Chondrocyte (in vitro differentiated cells): ENCODE measurements at regions not wholly inside any gene's neighbourhood (a gene's known extent, or its start where the extent isn't known, plus 50 kb on each side); places are given as distances from the start of the nearest gene placed in this dataset.

ENCODE experiments used
- DNase-seq: peaks from one replicate; pipeline ENCODE4 v3.0.0; 2021; ENCODE audit warnings: mixed read lengths, low spot score
- H3K27ac Mint-ChIP-seq: one replicate; pipeline ENCODE4 v1.8.0; 2021; ENCODE audit warnings: mild to moderate bottlenecking, moderate library complexity, mixed read lengths; ENCODE audit not compliant: unreplicated experiment
- H3K27me3 Mint-ChIP-seq: 2 replicates; pipeline ENCODE4 v1.8.0; 2021; ENCODE audit warnings: low read depth, mixed read lengths
- H3K36me3 Mint-ChIP-seq: 2 replicates; pipeline ENCODE4 v1.8.0; 2021; ENCODE audit warnings: low read depth, mixed read lengths
- H3K4me1 Mint-ChIP-seq: 2 replicates; pipeline ENCODE4 v1.8.0; 2021; ENCODE audit warnings: low read depth, mild to moderate bottlenecking, mixed read lengths
- H3K4me3 Mint-ChIP-seq: one replicate; pipeline ENCODE4 v1.8.0; 2021; ENCODE audit warnings: mild to moderate bottlenecking, moderate library complexity, mixed read lengths; ENCODE audit not compliant: unreplicated experiment
- H3K9me3 Mint-ChIP-seq: 2 replicates; pipeline ENCODE4 v1.8.0; 2021; ENCODE audit warnings: low read depth, mixed read lengths
- TF ChIP-seq, protein P1 (sequence below): fragments of 200-600 bp; sonication (generic); IDR thresholded peaks from 2 replicates; pipeline ENCODE4 v1.5.0; 2021; ENCODE audit warnings: antibody characterized with exemption, mild to moderate bottlenecking, moderate library complexity

DNA sequence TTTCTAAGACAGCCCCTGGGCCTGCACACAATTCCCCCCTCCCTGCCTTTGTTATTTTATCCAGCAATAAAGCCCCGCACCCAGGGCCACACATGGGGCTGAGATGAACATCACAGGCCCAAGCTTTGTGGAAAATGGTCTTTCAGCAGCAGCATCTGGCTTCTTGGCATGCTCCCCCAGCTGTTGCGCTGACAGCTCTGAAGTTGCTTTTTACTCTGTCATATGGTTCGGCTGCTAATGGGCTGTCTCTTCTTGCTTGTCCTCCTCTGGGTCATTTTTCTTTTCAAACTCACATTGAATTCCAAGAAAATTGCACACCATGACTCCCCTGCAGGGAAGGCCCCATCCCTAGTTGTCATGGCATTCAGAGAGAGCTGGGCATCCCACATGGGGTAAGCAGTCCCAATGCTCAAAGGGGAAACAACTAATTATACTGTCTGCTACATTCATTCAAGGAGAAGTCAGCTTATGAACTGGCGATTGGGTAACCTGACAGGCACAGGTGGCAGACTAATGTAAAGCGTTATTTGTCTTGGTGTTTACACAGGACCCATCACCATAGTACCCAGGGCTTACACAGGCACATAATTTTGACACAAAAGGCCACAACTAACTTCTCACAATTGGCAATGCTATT is 74.0 kb upstream of the CDKN3 start:
- no peak for DNase-seq
- Mint-ChIP-seq H3K27me3 (no peaks in the 10 kb centered on the region), H3K36me3 (no peaks in the 10 kb centered on the region), H3K4me3 (no peak overlapping the region), H3K27ac (no peak overlapping the region), H3K4me1 (peaks cover 8% of the 10 kb centered on the region), H3K9me3 (no peaks in the 10 kb centered on the region)
- TF ChIP-seq, protein P1, sequence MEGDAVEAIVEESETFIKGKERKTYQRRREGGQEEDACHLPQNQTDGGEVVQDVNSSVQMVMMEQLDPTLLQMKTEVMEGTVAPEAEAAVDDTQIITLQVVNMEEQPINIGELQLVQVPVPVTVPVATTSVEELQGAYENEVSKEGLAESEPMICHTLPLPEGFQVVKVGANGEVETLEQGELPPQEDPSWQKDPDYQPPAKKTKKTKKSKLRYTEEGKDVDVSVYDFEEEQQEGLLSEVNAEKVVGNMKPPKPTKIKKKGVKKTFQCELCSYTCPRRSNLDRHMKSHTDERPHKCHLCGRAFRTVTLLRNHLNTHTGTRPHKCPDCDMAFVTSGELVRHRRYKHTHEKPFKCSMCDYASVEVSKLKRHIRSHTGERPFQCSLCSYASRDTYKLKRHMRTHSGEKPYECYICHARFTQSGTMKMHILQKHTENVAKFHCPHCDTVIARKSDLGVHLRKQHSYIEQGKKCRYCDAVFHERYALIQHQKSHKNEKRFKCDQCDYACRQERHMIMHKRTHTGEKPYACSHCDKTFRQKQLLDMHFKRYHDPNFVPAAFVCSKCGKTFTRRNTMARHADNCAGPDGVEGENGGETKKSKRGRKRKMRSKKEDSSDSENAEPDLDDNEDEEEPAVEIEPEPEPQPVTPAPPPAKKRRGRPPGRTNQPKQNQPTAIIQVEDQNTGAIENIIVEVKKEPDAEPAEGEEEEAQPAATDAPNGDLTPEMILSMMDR: no peak

DNA sequence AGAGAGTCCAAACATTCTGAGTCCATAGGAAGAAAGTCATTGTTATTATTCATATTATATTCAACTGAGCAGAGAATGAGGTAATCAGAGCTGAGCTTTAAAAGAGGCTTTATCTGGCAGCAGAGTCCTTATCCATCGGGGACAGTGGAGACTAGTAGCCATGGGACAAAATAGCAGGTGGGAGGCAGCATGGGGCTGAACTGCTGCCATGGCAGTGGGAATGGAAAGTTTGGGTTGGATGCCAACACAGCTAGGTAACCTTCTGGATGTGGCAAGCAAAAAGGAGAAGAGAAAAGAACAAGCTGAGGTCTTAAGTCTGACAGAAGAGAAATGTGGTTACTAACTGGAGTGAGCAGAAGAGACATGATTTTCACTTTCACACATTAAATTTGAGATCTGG is 71.0 kb upstream of the CDKN3 start:
- Mint-ChIP-seq H3K9me3 (no peaks in the 10 kb centered on the region), H3K27ac (no peak overlapping the region), H3K4me3 (no peak overlapping the region), H3K36me3 (no peaks in the 10 kb centered on the region), H3K27me3 (no peaks in the 10 kb centered on the region), H3K4me1 (peaks cover 14% of the 10 kb centered on the region)
- DNase-seq: no peak
- TF ChIP-seq, protein P1: no peak

DNA sequence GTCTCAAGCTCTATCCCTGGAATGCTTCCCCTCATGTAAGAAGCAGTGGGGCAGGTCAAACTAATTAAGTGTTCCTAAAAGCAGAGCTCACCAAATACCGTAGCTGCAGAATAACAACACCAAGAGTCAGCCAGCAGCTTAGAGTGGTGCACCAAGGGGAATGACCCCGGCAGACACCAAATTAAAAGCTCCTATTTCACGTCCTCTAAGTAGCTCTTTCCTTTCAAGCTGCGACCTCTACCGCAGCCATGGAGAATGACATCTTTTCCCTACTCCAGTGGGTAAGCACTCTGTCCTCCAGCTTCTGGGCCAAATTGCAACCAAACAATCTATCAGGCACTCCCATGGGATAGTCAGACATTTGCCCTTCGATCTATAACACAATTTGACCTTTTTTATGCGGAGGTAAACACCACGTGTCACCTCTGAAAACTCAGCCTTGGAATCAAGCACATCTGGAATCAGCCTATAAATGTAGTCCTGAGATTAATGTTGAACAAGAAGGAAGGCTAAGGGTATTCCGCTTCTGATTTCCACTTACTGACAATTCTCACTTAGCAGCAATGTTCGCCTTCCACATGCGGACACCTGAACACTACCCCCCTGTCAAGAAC is 67.6 kb upstream of the CDKN3 start:
- Mint-ChIP-seq H3K36me3 (no peaks in the 10 kb centered on the region), H3K27ac (no peak overlapping the region), H3K27me3 (no peaks in the 10 kb centered on the region), H3K4me3 (no peak overlapping the region), H3K4me1 (peaks cover 10% of the 10 kb centered on the region), H3K9me3 (no peaks in the 10 kb centered on the region)
- TF ChIP-seq, protein P1: peak; percentile 91
- no peak for DNase-seq

DNA sequence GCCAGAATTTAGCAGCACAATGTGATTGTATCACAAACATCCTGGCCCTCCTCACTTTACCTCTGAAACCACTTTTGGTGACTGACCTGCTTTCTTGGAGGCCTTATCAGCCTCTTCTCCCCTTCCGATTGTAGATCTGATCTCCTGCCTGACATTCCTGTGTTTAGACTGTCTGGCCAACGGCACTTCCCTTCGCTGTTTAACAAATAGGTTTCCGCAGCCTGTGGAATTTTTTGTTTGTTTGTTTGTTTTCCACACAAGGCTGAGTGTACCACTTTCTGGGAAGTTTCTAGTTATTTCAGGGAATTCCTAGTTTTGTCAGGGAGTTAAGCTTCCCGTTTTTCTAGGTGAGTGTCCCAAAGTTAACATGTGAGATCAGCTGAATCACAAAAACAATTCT is 65.9 kb upstream of the CDKN3 start:
- TF ChIP-seq, protein P1: no peak
- Mint-ChIP-seq H3K9me3 (no peaks in the 10 kb centered on the region), H3K36me3 (no peaks in the 10 kb centered on the region), H3K4me1 (peaks cover 7% of the 10 kb centered on the region), H3K4me3 (no peak overlapping the region), H3K27me3 (no peaks in the 10 kb centered on the region), H3K27ac (no peak overlapping the region)
- DNase-seq: no peak

DNA sequence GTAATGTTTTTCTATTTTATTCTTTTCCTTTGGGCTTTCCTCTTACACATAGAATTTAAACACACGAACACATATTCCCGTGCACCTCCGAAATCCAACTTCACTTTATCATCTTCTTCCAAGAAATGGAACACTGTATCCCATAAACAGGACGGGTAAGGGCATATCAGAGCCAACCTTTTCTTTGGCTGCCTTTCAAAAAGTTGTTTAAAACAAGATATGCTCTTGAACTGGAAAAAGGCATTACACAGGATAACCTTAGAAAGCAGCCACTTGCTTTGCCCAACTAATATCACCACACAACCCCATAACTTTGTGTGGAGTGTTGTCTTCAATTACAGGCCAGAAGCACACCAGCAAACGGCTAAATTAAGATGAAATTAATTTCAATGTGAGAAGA is 65.3 kb upstream of the CDKN3 start:
- no peaks in the 10 kb centered on the region for H3K27me3 Mint-ChIP-seq
- no peaks in the 10 kb centered on the region for H3K36me3 Mint-ChIP-seq
- H3K4me1 Mint-ChIP-seq: peaks cover 5% of the 10 kb centered on the region

More for the DNA sequence above, 65.3 kb upstream of the CDKN3 start:
- no peak overlapping the region for H3K4me3 Mint-ChIP-seq
- TF ChIP-seq, protein P1: no peak
- no peak overlapping the region for H3K27ac Mint-ChIP-seq
- DNase-seq: no peak
- no peaks in the 10 kb centered on the region for H3K9me3 Mint-ChIP-seq
